T-helper 22 cell (primary cell): ENCODE measurements at regions not wholly inside any gene's neighbourhood (a gene's known extent, or its start where the extent isn't known, plus 50 kb on each side); places are given as distances from the start of the nearest gene placed in this dataset.

Experiments
- DNase-seq: peaks from one replicate; pipeline ENCODE4 v3.0.0-alpha.2; 2020; ENCODE audit warnings: low read depth

DNA sequence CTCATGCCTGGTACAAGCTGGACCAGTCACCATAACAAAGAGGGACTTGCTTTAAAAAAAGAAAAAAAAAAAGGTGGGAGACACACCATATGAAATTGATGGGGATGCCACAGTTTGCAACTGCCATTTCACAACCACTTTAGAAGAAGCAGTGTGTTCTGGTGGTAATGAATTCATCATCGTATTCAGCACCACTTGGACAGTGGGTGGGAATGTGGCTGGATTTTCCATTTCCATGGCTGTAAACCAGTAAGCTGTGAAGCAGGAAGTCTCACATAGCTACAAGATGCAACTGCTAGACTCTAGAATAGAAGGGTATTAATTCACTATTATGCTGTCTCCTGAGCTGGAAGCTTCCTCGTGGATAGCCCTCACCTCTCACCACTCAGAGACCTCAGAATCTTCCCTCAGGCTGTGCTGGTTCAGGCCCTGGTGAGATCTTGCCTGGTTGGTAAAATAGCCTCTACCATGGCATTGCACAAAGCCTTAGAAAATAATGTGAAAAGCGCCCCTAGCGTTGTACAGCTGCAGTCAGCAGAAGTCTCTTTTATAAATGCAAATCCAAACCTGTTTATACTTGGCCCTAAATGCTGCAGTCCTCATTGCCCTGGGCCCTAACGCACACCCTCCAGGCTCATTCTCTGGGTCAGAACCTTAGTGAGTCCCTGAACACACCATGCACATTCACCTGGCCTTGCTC lies 150.7 kb downstream of the KCTD15 start:
- DNase-seq, result no peak

DNA sequence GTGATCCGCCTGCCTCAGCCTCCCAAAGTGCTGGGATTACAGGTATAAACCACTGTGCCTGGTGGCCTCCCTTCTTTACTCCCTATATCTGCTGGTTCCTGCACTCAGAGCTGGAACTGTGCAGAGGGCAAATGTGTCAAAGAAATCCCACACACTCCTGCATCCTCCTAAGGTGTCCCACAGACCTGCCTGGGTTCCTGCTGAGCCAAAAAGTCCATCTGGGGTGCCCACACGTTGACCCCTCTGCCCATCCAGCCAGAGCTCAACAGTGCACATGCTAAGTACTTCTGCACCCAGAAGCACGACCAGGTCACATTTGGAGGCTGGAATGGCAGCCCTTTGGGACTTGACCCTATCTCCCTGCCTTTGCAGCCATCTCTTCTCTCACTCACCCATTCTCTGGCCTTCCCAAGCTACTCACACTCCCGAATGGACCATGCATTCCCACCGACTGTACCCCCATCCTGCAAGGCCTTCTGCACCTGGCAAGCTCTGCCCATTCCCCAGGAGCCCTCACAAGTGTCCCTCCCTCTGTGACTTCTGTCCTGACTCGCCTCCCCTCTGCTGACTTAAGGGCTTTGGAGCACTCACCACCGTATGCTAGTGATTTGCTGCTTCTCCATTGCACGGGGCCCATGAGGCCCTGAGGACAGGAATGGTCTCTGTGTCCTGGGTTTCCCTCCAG lies 152.1 kb downstream of the KCTD15 start:
- DNase-seq, result no peak

DNA sequence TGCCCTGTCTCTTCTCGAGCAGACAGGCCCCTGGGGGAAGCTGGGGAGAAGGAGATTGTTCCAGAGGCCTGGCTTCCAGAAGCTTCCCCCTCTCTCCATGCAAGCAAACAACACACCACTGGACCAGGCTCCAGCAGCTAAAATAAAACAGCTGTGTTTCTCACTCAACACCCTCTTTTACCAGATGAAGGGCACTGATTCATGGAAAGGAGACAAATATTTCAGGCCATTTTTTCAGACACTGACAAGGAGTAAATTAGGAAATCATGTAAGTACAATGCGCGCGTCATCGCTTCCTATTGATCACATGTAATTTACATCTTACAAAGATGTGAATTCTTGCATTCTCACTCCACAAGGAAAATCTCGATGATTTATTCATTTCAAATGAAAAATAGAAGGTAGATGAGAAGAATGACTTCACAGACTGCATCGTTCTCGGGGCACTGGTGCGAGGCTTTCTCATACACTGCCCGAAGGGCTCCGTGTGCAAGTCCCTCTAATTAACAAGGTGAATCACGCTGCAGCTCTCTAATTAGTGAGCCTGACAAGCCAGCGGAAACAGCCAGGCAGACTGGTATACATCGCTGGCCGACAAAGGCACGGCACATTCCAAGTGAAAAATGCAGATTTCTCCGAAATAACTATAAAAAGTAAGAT lies 153.6 kb downstream of the KCTD15 start:
- no peak for DNase-seq

DNA sequence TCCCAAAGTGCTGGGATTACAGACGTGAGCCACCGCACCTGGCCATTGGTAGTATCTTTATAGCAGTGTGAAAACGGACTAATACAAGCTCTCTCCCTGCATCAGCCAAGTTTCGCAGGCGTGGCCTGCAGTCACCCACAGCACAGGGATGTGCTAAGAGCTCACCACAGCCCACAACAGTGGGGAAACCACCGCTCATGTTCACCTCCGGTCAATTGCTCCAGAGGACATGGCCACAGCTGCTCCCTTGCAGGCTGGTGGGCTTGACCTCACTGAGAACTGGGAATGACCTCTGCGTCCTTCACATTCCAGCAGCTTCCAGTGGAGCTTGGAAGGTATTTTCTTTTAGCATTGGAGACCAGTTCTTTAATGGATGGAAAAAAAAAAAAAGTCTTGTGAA lies 156.4 kb downstream of the KCTD15 start:
- DNase-seq, result no peak

DNA sequence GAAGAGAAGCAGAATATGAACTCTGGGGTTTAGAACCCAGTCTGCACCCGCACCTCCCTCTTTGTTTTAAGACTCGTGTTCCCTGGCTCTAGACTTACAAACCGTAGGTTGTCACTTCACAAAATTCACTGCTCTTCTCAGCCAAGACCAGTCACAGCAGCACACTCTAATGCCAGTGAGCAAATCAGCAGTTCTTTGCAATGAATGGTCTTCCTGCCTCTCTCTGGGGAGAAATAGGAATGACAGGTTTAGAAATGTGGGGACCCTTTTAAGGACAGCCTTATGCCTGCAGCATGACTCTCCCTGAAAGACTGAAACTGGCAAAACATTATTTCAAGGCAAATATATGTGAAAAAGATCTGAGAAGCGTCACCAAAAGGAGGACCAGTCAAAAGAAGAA lies 156.9 kb downstream of the KCTD15 start:
- no peak for DNase-seq

DNA sequence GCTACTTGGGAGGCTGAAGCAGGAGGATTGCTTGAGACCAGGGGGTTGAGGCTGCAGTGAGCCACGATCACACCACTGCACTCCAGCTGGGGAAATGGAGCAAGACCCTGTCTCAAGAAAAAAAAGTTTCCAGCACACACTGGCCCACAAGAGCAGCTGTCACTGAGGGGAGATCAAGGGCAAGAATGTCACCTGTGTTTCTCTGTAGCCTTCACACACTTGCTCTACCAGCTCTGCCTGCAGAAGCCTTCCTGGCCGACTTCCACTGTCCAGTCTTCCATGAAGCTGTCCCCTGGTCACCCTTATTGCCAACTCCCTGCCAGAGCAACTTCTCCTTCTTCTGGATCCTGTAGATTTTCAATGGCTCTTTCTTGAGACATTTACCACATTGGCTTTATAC lies 158.0 kb downstream of the KCTD15 start:
- no peak for DNase-seq

DNA sequence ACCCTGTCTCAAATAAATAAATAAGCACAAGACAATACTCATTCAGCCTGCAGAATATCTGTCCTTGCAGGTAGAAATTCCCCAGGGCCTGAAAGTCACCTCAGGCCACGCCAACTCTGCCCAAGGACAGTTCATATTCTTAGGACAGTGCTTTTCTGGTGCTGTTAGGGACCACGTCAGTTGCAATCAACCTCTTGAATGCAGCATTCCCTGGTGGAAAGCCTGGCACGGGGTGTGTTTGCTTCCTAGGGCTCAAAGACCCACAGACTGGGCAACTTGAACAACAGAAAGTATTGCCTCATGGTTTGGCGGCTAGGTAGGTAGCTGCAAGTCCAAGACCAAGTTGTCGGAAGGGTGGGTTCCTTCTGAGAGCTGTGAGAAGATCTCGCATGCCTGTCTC lies 160.3 kb downstream of the KCTD15 start:
- no peak for DNase-seq

DNA sequence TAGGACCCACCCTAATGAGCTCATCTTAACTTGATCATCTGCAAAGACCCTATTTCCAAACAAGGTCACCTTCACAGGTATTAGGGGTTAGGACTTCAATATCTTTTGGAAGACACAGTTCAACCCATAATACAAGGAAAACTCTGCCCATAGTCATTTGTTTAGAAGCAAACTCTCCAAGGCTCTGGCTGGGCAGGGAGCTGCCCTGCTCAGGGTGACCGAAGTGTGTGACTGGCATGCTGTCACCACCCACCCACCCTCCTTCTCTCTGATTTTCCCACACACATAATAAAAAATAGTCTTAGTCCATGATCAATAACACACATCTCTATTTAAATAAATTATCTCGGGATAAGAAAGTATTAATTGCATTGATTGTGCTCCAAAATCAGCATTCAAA lies 161.1 kb downstream of the KCTD15 start:
- DNase-seq, result no peak

DNA sequence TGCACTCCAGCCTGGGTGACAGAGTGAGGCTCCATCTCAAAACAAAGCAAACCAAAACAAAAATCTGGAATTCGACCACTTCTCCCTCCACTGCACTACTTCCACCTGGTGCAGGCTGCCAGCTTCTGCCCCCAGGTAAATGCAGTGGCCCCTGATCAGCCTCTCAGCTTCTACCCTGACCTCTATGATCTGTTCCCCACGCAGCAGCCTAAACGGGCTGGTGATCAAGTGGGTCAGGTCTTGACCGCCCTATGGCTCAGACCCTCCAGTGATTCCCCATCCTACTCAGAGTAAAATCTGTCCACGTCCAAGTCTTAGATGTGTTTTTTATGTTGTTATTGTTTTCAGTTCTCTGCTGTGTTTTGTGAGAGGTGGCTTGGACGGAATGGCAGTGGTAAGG lies 163.9 kb downstream of the KCTD15 start:
- no peak for DNase-seq

DNA sequence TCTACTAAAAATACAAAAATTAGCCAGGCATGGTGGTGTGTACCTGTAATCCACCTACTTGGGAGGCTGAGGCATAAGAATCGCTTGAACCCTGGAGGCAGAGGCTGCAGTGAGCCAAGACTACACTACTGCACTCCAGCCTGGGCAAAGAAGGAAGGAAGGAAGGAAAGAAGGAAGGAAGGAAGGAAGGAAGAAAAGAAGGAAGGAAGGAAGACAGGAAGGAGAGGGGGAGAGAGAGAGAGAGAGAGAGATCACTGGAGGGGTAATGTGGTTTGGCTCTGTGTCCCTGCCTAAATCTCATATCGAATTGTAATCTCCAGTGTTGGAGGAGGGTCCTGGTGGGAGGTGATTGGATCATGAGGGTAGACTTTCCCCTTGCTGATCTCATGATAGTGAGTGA lies 165.5 kb downstream of the KCTD15 start:
- no peak for DNase-seq

DNA sequence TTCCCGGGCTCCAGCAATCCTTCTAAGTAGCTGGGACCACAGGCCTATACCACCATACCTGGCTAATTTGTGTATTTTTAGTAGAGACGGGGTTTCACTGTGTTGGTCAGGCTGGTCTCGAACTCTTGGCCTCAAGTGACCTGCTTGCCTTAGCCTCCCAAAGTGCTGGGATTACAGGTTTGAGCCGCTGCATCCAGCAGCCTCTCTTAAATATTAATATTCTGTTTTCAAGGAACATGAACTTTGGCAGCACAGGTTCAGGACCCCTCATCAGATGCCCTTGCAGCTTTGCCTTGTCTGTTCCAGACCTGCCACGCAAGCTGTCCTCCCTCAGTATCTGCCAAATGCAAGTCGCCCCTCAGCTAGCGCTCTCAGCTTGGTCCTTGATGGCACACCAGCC lies 166.8 kb downstream of the KCTD15 start:
- DNase-seq, result no peak

DNA sequence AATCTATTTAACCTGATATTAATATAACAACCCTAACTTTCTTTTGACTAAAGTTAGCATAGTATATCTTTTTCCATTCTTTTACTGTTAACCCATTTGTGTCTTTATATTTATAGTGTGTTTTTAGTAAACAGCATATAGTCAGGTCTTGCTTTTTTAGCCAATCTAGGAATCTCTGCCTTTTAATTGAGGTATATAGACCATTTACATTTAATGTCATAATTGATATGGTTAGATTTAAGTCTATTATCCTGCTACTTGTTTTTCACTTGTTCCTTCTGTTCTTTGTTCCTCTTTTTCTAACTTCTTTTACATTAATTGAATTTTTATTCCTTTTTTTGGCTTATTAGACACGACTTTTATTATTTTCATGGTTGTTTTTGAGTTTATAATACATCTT lies 174.4 kb downstream of the KCTD15 start:
- no peak for DNase-seq

DNA sequence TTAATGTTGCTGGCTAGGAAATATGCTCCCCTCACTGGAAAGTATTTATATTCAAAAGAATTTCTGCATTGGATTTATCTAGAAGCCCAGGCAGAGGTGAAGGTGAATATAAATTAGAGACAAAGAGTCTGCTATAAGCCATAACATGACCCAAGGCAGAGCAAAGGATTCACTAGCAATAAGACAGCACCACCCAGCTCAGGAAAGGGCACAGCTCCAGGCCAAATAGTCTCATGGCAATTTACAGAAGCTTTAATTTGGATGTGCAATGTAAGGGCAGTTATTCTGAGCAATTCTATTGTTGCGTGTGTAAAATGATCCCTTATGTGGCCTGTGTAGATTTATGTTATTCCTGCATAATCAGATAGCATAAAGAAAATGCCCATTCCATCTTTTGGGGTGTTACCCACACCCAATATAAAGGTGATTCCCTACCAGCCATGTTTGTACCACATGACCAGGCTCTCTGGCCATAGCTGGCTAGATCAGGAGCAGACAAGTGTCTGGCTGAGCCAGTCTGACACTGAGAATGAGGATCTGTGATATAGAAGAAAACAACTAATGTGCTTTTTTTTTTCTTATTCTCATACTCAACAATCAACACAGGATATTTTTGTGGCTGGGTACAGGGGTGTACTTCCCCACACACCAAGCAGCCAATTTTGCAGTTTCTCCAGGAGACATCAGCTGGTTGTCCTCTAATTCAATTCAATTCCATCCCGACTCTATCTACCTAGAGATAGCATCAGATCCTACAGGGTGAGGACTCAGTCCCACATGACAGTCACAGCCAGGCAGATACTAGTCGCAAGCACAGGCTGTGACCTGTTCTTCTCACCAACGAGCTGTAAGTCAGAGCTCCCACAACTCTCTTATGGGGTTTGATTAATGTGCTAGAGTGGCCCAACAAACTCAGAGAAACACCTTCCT lies 181.4 kb downstream of the KCTD15 start:
- no peak for DNase-seq

DNA sequence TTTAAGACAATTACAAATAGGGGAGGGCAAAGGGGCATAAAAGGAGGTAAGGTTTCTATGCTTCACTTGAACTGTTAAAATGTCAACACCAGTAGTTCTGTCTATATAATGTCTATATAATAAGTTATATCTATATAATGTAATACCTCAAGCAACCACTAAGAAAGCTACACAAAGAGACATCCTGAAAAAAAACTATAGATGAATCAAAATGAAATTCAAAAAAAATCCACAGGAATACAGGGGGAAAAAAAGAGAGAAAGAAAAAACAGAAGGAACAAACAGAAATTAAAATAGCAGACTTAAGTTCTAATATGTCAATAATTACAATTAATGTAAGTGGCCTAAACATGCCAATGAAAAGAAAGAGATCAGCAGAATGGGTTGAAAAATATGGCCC lies 186.0 kb downstream of the KCTD15 start:
- DNase-seq, result no peak

DNA sequence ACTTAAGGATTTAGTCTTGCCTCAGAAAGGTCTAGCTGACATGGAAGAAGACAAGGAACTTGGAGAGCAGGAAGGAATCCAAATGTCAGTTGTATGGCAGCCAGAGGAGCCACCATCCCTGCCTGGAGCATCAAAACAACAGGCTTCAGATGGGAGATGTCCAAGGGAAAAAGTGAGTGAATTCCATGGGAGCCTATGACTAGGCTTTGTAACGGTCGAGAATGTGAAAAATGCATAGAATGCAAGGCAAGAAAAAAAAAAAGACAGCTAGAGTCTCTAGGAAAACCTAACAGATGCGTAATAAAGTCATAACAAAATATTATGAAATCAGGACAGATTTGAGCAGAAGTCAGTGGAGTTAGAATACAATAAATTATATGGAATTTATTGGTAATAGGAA lies 183.7 kb upstream of the LSM14A start:
- no peak for DNase-seq

DNA sequence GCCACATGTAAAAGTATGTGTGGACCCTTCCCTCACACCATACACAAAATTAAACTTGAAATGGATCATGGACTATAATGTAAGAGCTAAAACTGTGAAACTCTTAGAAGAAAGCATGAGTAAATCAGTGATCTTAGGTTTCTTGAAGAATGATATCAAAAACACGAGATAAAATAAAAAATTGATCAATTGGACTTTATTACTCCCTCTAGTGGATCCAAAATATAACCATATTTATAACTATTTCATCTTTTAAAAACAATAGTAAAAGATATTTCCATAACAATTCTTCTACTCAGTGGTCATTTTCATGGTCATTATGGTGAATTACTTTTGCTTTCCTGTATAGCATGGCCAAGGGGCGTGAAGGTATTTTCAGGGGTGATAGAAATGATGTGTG lies 174.6 kb upstream of the LSM14A start:
- DNase-seq, result no peak

DNA sequence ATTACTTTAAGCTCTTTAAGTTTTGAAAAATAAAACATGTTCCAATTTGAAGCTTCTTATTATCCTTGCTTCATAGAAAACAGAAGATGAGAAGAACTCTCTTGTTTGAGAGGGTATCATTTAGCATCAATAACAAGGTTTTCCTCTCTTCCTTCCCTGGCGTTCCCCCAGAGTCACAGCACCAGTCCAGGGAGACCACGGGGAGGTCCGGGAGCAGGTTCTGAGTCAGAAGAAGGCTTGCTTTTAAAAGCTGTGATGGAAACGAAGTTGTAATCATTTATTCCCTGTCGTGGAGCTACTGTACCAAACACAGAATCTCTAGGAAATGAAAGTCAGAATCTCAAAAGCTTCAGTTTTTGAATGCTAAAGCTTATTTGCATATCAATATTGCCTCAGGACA lies 174.0 kb upstream of the LSM14A start:
- DNase-seq, result no peak

DNA sequence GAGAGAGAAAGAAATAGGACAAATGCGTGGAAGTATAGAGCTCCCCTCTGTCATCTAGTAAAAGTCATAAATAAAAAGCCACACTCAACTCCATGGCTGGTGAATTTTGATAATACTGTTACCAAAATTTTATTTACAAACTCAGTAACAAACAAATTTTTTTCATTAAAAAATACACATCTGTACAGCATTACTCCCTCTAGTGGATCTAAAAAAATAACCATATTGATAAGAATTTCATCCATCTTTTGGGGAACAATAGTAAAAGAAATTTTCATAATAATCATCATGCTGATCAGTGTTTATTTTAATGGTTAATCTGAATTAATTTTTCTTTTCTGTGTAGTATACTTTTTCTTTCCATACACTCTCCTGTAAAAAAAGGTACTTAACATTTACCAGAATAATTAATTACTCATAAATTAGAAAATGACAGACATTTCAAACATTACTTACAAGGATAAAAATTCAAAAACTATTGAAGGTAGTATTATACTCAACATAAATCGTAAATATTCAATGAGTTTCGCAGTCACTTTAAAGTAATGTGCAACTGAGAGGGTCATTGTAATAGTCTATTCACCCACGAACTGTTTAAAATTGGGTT lies 173.5 kb upstream of the LSM14A start:
- DNase-seq, result no peak

DNA sequence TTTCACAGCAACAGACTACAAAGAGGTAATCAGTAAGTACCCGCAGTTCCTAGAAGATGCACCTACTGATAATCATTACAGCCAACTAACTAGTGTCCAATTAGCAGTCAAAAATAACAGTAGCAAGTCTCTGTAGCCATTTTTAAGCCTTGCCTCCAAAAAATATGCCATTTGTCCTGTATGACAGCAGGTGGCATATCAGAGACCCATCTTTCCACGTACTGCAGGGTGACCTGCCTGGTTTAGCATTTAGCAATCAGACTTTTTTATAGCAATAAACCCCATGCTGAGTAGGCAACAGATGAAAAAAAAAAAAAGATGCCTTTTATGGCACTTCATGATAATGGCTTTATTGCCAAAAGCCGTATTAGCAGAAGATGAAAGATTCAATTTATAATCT lies 155.3 kb upstream of the LSM14A start:
- no peak for DNase-seq

DNA sequence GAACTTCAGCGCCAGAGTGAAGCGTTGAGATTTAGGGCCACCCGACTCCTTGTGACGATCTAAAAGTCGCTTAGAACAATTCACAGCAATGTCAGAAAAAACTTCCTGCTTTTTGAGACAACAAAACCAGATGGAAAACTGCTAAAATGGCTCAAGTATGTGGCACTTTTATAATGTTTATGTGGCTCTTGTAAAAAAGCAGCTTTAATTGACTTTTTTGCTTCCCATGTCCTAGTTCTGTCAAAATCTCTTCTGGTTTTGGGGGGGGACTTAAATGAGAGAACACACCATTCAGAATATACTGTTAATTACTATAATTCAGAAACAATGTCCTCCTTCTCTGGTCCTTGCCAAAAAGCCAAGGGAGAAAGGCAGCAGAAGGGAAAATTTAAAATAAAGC lies 154.7 kb upstream of the LSM14A start:
- no peak for DNase-seq

DNA sequence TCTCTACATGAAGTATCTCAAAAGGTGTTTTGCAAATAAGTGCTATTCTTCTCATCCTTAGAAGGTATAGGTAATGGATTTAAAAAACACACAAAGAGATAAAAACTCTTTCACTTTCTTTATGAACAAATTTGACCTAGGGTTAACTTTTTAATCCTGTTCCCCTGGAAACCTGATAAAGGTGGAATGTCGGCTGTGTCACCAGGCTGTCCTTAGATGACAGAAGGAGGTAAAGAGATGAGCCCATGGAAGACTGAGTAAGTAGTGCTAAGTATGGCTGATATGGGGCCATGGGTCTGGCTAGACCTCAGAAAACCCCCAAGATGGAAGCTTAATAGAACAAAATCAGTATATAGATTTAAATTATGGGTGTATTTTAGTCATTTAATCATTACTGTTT lies 153.8 kb upstream of the LSM14A start:
- DNase-seq, result no peak

DNA sequence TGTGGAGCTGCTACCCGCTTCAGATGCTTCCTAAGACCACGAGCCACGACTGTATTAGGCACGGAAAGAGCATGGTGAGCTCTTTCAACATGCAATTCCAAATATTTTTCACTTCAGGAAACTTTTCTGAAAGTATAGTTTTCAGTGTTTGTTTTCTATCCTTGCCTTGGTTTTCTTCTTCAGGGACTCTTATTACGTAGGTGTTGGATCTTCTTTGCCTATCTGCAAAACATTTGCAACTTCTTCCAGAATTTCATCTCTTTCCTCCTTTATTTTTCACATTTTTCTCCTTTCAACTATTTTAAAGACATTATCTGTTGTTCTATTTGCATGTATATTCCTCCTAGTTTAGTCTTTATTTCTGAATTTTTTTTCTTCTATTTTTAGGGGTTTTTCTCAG lies 148.9 kb upstream of the LSM14A start:
- no peak for DNase-seq
